ENCODE measurements at regions not wholly inside any gene's neighbourhood (a gene's known extent, or its start where the extent isn't known, plus 50 kb on each side); places are given as distances from the start of the nearest gene placed in this dataset.

DNA sequence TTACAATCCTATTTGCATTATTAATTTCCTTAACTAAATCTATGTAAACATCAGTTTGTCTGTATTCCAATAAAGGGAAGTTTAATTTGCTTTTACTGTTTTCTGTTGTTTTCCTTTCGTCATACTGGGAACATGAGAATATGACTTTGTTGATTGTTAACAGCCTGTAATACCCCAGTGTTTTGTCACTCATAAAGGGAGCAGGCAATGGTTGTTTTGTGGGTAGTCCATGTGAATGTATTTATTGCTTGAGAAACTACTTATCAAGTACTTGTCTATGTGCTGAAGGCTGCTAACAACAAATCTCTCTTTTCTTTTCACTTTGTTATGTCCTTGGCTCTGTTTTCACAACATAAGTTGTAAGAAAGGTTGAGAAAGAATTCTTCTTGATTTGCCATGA lies 1070.2 kb upstream of the ACO1 start:
- Histone ChIP-seq H3K4me2 (ENCODE audit: insufficient read depth, low read length) (no peak overlapping the region), H3K9me3 (replicated peaks; ENCODE audit: control insufficient read depth, insufficient read depth, low read depth, low read length) (no peaks in the 10 kb centered on the region), H3K4me1 (replicated peaks in 1 of 2; ENCODE audit: control insufficient read depth in 2 of 2, insufficient read depth in 2 of 2, low read length in 2 of 2) (no peaks in the 10 kb centered on the region), H3K27me3 (ENCODE audit: control insufficient read depth in 2 of 2, insufficient read depth in 2 of 2, low read length in 2 of 2) (no peaks in the 10 kb centered on the region), H2AFZ (ENCODE audit: low read depth, low read length) (no peak overlapping the region), H3K9ac (ENCODE audit: insufficient read depth in 1 of 2, low read depth in 2 of 2, low read length in 2 of 2) (no peak overlapping the region), H4K20me1 (replicated peaks; ENCODE audit: control insufficient read depth, insufficient read depth, low read length) (no peaks in the 10 kb centered on the region), H3K27ac (ENCODE audit: extremely low read depth, low read depth, low read length) (no peak overlapping the region), H3K9me1 (ENCODE audit: control insufficient read depth, insufficient read depth, low read length) (no peaks in the 10 kb centered on the region), H3K36me3 (ENCODE audit: control insufficient read depth, insufficient read depth, low read length) (no peaks in the 10 kb centered on the region), H3K4me3 (no peak overlapping the region), H3K79me2 (ENCODE audit: control insufficient read depth, insufficient read depth, low read length) (no peaks in the 10 kb centered on the region)
- POLR2A ChIA-PET, result no interaction called here
- in situ Hi-C loops (cut with MboI), result no loop called here
- BruUV-seq (replicated peaks), result no TSS peak
- CTCF ChIA-PET (ENCODE audit: low intra/inter-chr PET ratio), result no interaction called here
- TF ChIP-seq ZKSCAN3 (CRISPR knock-in tag; IDR thresholded peaks at IDR 0.05) (no peak), CCAR2 (IDR thresholded peaks at IDR 0.05; ENCODE audit: low read depth, low read length) (no peak), PTBP1 (IDR thresholded peaks at IDR 0.05; ENCODE audit: low read depth, low read length) (no peak), PYGO2 (tag; IDR thresholded peaks at IDR 0.05) (no peak), E2F6 (IDR thresholded peaks at IDR 0.05; ENCODE audit: borderline replicate concordance in 1 of 2, extremely low read depth in 1 of 2, insufficient read depth in 1 of 2, insufficient read length in 1 of 2, low read depth in 1 of 2, low read length in 1 of 2, poor library complexity in 1 of 2, severe bottlenecking in 1 of 2) (no peak), NCOA2 (IDR thresholded peaks at IDR 0.05; ENCODE audit: partially characterized antibody in 2 of 2) (no peak), ZSCAN29 (IDR thresholded peaks at IDR 0.05) (no peak), THRAP3 (IDR thresholded peaks at IDR 0.05; ENCODE audit: borderline replicate concordance) (no peak), L3MBTL2 (IDR thresholded peaks at IDR 0.05) (no peak), ELF1 (tag; IDR thresholded peaks at IDR 0.05) (no peak), ZNF134 (CRISPR knock-in tag; conservative IDR thresholded peaks at IDR 0.05) (no peak), ZNF174 (CRISPR knock-in tag; IDR thresholded peaks at IDR 0.05) (no peak)
- no CpG with 5 or more reads among the region's 1 CpG for WGBS (ENCODE audit: insufficient coverage, low coverage, missing lambda C conversion rate)
- DNase-seq (ENCODE audit: extremely low read depth in 1 of 4, low spot score in 3 of 4) (no peak), FAIRE-seq (no peak), ATAC-seq (no peak)
- intact Hi-C loops (cut with micrococcal nuclease), result no loop called here

Data from K562 (cell line).